ENCODE measurements at regions not wholly inside any gene's neighbourhood (a gene's known extent, or its start where the extent isn't known, plus 50 kb on each side); places are given as distances from the start of the nearest gene placed in this dataset.
A peak's percentile ranks its signal among the peaks of the same experiment; 100 is the strongest.
"Not testable (repeated sequence)": the region's sequence is repeated elsewhere in the genome, so short reads cannot be mapped to it uniquely, and the experiment has no call there.

DNA sequence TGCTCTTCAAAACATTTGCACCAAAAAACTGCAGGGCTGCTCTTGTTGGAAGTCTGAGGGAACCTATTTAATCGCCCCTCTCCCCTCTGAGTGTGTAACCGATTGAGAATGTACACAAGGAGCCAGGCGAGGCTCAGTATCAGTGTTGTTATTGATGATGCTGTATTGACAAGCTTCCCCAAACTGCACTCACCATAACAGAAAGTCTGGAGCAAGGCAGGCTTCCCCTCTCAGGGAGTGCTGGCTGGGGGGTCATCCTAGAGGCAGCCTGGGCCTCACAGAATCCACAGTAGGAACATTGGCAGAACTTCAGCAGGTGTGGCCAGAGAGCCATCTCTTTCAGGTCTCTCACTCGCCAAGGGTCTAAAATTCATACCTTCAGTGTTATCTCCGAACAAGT is 58.1 kb upstream of the TUNAR start:
- DNase-seq (ENCODE audit: low spot score) = peak; percentile 17

DNA sequence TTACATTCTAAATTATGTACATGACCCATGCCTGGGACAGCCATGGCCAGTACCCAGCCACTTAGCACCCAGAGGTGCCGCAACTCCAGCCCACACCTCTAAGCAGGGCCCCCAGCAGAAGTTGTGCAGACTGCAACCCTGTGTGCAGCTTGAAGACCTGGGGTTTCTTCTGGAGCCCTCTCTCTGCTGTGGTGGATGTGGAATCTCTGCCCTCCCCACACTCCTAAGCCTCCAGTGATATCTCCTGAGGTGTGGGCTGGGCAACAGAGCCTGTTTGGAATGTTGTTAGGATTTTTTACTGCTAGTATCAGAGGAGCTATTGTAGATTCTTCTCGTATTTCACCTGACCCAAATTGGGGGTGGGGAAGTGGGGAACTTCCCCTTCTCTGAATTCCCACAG is 59.4 kb upstream of the TUNAR start:
- DNase-seq (ENCODE audit: low spot score) = no peak

DNA sequence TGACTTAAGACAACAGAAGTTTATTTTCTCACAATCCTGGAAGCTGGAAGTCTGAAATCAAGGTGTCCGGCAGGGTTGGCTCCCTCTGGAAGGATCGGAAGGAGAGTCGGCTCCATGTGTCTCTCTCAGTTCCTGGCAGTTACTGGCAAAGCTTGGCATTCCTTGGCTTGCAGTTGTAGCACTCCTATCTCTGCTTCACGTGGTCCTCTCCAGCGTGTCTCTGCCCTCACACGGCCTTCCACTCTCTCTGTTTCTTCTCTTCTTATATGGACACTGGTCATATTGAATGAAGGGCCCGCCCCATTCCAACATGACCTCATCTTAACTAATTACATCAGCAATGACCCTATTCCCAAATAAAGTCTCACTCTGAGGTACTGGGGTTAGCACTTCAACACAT is 60.1 kb upstream of the TUNAR start:
- DNase-seq (ENCODE audit: low spot score) = no peak

DNA sequence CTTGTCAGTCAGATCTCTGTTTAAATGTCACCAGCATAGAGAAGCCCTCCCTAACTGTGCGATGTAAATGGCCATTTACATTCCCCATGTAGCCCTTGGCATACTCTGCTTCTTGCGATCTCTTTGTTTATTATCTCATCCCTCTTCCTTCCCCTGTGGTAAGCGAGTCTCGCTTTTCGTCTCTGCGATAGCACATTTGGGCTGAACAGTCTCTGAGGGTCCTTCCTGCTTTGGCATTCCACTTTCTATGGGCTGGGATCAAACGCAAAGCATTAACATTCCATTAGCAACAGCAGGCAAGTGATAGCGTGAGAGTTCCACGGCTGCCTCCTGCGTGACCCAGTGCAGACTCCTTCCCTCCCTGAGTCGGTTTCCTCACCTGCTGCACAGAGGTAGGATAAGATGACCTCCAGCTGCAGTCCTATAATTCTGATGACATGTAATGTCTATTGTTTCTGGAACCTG is 61.4 kb upstream of the TUNAR start:
- DNase-seq (ENCODE audit: low spot score) = no peak

DNA sequence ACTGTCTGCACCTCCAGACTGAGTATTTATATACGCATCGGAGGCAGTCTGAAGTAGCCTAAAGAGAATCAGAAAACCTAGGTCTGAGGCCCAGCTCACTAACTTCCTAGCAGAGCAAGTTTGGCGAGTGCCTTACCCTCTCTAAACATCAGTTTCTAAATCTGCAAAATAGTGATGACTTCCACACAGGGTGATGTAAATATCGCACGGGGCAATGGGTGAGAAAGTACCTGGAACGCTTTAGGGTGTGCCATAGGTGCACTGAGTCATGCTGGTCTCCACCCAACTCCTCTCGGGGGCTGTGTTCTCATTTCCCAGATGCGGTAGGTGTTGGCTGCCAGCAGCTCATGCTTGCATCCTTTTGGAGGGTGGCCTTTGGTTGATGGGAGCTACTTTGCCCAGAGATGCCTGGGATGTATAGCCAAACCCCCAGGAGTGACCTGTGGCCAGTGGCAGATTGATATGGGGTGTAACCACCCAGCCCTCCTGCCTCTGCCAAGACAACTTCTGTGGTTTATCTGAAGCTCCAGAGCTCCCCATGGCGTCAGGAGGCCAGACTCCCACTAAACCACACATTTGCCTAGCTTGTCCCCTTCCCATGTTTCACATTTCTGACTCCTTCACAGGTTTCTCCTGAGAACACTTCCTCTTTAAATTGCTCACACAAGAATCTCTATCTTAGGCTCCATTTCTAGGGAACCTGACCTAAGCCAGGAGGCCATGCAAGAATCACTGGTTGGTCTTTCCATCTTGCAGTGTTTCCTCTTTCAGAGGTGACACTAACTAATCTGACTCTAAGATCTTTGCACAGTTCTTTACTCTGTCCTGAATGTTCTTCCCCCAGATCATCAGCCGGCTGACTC is 62.0 kb upstream of the TUNAR start:
- DNase-seq (ENCODE audit: low spot score) = no peak

DNA sequence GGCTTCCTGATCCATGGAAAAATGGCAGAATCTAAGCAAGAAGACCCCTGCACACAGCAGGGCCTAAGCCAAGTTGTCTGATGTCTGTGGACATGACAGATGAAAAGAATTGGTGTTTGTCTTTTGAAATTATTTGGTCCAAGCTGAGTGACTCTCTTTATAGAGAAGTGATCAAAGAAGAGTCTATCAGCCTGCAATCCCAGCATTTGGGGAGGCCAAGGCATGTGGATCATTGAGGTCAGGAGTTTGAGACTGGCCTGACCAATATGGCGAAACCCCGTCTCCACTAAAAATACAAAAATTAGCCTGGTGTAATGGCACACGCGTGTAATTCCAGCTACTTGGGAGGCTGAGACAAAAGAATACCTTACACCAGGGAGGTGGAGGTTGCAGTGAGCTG is 64.8 kb upstream of the TUNAR start:
- DNase-seq (ENCODE audit: low spot score) = peak; percentile 5

DNA sequence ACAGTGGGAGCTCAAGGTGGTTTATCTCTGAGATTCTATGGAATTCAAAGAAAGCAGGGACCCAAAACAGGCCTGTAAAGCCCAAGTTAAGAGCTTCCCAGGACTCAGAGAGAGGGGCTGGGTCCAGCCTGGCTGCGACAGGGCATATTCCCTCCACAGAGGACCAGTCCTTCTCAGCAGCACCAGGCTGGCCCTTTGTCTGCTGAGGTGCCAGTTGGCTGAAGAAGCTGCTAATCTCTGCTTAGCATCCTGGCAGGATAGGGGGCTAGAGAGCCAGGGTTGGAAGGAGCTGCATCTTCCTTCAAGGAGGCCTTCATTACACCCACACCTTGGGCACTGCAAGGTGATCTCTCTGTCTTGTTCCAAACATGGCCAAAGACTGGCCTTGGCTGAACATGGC is 68.3 kb upstream of the TUNAR start:
- no peak for DNase-seq (ENCODE audit: low spot score)

DNA sequence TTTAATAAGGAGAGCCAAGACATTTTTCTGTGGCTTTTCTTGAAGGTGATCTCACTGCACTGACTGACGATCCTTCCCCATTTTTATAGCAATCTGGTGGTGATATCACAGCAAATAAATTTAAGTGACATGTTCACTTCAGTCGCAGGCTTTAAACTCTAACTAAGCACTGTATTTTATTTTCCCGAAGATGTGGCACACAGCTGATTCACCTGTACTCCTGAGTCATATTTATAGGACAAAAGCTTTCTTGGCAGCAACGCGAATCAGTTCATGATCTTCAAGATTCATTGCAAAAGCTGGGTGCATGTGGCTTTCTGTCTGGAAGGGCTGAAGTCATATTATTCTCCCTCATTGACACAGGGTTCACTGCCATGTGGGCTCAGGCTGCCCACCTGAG is 79.8 kb upstream of the TUNAR start:
- DNase-seq (ENCODE audit: low spot score) = no peak

DNA sequence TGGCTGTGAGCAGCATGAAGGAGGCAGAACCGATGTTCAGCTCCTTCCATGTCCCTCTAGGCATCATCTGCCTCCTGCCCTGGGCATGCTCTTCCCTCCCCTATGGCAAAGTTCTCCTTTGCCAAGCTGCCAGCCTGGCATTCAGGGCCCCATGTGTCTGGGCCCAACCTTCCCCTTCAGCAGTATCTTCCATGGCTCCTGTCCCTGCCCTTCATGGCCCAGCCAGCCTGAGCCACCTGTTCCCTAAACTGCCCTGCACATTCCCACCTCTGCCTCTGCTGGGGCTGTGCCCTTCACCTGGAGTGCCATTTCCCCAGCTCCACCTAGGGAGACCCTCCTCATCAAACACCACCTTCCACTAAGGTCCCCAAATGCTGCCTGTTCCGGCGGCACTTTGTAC is 74.0 kb upstream of the TCL1A start:
- no peak for DNase-seq (ENCODE audit: low spot score)

DNA sequence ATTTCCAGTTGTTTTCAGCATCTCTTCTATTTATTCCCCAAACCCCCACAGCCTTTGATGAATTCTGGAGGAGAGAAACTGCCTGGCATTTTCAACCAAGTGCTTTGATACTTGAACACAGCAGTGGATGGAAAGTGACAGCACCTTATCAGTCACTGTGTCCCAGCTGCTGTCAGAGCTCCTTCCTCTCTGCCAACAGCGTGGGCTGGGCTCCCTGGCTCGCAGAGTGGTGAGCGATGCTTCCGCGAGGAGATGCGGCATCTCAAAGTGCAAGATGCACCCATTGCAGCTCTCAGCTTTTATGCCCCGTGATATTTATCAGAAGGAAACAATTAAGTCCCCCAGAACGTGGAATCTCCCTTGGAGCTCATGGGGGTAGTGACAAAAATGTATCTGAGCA is 72.6 kb upstream of the TCL1A start:
- no peak for DNase-seq (ENCODE audit: low spot score)

DNA sequence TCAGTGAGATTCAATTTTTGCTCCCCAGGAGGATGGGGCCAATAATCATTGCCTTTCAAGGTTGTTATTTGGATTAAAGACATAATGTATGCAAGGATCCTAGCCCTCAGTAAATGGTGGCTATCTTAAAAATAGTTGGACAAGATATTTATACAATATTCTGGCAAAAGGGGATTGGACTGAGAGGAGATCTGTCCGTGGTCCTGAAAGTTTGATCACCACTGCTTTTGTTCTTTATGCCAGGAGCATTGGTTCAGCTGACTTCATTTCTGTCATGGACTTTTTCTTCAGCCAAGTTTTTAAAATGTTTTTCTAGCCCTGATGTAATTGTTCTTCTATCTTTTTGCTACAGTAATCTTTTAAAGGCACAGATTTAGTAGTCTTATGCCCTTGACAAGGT is 70.2 kb upstream of the TCL1A start:
- DNase-seq (ENCODE audit: low spot score) = no peak

DNA sequence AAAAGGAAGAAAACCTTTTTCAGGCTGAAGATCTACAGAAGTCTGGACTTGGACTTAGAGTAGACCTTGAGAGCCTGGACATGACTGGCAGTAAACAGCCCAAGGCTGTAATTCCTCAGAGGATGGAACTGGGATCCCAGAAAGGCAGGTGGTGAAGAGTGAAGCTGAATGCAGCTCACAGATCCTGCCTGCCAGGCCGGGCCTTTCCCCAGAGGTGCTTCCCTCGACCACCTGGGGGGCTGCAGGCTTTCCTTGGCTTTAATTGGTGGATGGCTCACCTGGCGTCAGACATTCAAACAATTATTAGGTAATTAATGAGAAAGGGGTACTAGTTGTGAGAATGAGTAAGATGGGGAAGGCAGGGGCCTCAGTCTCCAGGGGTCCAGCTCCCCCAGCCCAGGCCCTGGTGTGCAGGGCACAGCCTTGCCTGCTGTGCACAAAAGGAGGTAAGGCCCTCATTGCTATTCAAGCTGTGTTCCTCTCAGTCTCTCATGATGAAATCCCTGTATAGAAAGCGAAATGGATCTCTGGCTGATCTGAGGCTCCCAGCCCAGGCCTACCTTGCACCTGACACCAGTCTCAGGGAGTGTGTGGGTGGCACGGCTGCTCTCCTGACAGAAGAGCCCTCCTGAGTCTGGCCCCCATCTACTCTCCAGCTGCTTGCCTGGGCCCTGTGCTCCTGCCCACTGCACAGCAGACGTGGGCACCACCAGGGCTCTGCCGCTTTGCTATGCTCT is 63.0 kb upstream of the TCL1A start:
- DNase-seq (ENCODE audit: low spot score) = no peak

DNA sequence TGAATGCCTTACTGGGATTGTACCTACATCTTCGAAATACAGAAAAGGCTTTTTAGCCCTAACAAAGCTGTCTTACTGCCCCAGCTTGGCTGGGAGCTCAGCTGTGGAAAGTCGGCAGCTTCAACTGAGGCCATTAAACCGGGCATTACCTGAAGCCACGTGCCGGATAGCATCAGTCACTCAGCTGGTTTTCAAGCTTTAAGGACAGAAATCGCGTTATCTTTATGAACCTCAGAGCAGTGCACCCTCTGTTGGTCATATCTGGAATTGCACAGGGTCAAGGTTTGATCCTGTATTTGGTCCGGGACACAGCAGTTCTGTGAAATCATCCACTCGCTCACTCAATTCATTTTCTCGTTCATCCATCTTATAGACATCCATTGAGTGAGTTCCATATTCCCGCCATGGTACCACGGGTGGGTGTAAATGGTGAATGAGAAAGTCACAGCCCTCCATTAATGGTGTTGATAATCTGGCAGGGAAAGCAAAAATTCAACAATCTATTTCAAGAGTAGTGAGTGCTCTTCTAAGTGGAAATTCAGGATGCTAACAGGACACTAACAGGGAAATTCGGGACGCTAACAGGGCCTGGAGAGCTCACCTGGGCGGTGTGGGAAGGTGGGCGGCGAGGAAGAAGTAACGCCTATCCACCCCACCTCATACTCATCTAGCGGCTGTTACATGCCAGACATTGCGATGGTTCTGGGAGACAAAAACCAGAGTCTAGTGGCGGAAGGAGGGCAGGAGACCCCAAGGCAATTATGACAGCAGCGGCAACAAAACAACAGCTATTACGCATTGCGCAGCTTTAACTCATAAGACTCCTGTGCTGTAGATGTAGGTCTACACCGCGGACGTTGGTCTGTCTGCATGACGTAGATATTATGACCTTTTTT is 60.6 kb upstream of the TCL1A start:
- peak; percentile 57 for DNase-seq (ENCODE audit: low spot score)

DNA sequence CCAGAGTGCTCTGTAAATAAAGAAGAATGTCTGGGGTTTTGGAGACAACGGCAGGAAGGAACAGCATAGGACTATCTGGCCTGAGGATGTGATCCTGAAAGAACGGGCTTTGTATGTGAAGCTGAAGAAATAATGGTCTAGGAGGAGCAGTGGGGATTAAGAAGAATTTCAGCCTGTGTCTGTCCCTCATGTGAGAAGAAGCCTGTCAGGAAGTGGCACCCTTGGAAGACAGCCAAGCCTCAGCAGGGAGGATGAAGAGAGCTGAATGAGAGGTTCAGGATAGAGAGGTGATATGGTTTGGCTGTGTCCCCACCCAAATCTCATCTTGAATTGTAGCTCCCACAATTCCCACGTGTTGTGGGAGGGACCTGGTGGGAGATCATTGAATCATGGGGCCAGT is 56.9 kb upstream of the TCL1A start:
- DNase-seq (ENCODE audit: low spot score) = no peak

DNA sequence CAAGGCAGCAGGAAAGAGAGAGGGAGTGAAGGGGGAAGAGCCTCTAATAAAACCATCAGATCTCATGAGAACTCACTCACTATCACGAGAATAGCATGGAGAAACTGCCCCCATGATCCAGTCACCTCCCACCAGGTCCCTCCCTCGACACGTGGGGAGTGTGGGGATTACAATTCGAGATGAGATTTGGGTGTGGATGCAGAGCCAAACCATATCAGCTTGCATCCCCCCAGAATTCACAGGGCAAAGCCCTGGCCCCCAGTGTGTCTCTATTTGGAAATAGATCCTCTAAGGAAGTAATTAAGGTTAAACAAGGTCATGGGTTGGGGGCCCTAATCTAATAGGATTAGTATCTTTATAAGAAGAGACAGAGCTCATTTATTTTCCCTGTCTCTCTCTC is 56.1 kb upstream of the TCL1A start:
- no peak for DNase-seq (ENCODE audit: low spot score)

DNA sequence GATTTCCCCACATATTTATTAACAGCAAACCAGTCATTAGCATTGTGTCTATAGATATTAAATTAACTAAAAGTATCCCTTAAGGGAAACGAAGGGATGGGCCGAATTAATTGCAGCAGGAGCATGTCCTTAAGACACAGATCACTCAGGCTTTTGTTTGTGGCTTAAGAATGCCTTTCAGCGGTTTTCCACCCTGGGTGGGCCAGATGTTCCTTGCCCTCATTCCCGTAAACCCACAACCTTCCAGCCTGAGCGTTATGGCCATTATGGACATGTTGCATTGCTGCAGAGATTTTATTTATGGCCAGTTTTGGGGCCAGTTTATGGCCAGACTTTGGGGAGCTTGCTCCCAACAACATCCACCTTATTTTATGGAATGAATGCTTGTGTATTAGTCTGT is 55.5 kb upstream of the TCL1A start:
- DNase-seq (ENCODE audit: low spot score) = not testable (repeated sequence)

DNA sequence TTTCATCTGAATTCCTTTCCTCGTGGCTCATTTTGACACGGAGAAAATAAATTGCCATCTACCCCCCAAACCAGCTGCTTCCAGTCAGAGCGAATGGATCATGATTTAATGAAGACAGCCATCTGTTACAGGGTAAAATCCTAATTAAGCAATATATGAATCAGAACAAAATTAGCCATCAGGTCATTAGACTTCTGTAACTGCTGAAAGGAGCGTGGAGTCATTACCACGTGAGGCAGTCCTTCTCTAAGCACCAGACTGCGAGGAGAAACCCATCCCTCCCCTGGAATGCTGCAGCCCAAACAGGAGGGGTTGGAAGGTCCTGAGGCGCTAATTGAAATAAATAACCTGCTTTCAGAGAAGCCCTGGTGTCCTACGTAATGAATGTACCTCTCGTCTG is 51.1 kb upstream of the TCL1A start:
- DNase-seq (ENCODE audit: low spot score) = no peak

DNA sequence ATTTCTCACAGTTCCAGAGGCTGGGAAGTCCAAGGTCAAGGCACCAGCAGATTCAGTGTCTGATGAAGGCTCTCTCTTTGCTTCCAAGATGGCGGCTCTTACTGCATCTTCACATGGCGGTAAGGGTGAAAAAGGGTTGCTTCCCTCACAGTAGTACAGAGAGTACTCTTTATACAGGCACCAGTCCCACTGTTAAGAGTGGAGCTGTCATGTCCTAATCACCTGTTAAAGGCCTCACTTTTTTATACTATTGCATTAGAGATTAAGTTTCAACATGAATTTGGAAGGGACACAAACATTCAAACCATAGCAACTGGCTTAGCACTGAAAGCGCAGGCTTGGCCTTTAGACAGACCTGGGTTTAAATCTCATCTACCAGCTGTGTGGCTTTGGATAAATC is 50.0 kb upstream of the TCL1A start:
- no peak for DNase-seq (ENCODE audit: low spot score)
